Gastrocnemius medialis (tissue), 4 donors: ENCODE measurements at regions not wholly inside any gene's neighbourhood (a gene's known extent, or its start where the extent isn't known, plus 50 kb on each side); places are given as distances from the start of the nearest gene placed in this dataset.
"Not testable (repeated sequence)": the region's sequence is repeated elsewhere in the genome, so short reads cannot be mapped to it uniquely, and the experiment has no call there.

Source experiments
- ATAC-seq, 2 donors: fragments of 150-250 bp; one replicate each; pipeline ENCODE4 v1.9.1; 2016
- DNase-seq, 2 donors: peaks; one replicate each; pipeline ENCODE4 v3.0.0-alpha.2; 2019
- H3K27ac ChIP-seq, 4 donors: fragments of 200-600 bp; sonication (generic); 1 replicate in 1 of 4; 2 replicates in 3 of 4; pipeline ENCODE4 v1.5.1; 2016 to 2018; ENCODE audit warnings: mild to moderate bottlenecking in 2 of 4, moderate library complexity in 1 of 4
- H3K27me3 ChIP-seq, 3 donors: fragments of 200-600 bp; sonication (generic) in 2 of 3; 1 replicate in 1 of 3; 2 replicates in 2 of 3; pipeline versions ENCODE4 v1.5.1 to v1.6.0; 2016 to 2019; ENCODE audit warnings: mild to moderate bottlenecking in 1 of 3, moderate library complexity in 1 of 3
- H3K36me3 ChIP-seq, 2 donors: fragments of 200-600 bp; sonication (generic) in 1 of 2; one replicate each; pipeline ENCODE4 v1.5.1; 2017 to 2018
- H3K4me1 ChIP-seq, 2 donors: fragments of 200-600 bp; sonication (generic) in 1 of 2; one replicate each; pipeline ENCODE4 v1.5.1; 2016 to 2017; ENCODE audit warnings: mild to moderate bottlenecking in 2 of 2
- H3K4me3 ChIP-seq, 4 donors: fragments of 200-600 bp; sonication (generic) in 3 of 4; 1 replicate in 1 of 4; 2 replicates in 3 of 4; pipeline ENCODE4 v1.5.1; 2016 to 2019; ENCODE audit warnings: mild to moderate bottlenecking in 2 of 4
- H3K9me3 ChIP-seq, 3 donors: fragments of 200-600 bp; sonication (generic) in 2 of 3; 1 replicate in 1 of 3; 2 replicates in 2 of 3; pipeline ENCODE4 v1.5.1; 2016 to 2019
- CTCF ChIP-seq, 5 experiments: fragments of 450-650 bp in 3 of 5; fragments of 200-600 bp in 2 of 5; sonication (generic) in 2 of 5; IDR thresholded peaks in 4 of 5; conservative IDR thresholded peaks in 1 of 5; 1 replicate in 4 of 5; 2 replicates in 1 of 5; pipeline ENCODE4 v1.5.1; 2016 to 2019; ENCODE audit warnings: antibody characterized with exemption in 5 of 5, mild to moderate bottlenecking in 3 of 5, moderate library complexity in 3 of 5
- POLR2A ChIP-seq, 2 donors: fragments of 450-650 bp; IDR thresholded peaks; one replicate each; pipeline ENCODE4 v1.6.1; 2017; ENCODE audit warnings: antibody characterized with exemption in 2 of 2, mild to moderate bottlenecking in 2 of 2, moderate library complexity in 2 of 2
- in situ Hi-C, 4 donors: fragments of 200-750 bp; cut with MboI; loops; one replicate each; pipeline versions ENCODE4 v1.15.0 to v1.8.0; 2017; ENCODE audit warnings: low sequenced_read_pairs in 4 of 4
- intact Hi-C: fragments of 100-400 bp; cut with DNase I; formaldehyde crosslinking; loops from one replicate; pipeline ENCODE4 v1.15.1; 2023; ENCODE audit warnings: low total_unique reads

- no peaks in the 10 kb centered on the region for H3K4me1 ChIP-seq
- no peaks in the 10 kb centered on the region for H3K36me3 ChIP-seq
- in situ Hi-C loops, result no loop called here
- intact Hi-C loops, result no loop called here
- no peaks in the 10 kb centered on the region for H3K9me3 ChIP-seq
- no peak for DNase-seq
- H3K4me3 ChIP-seq, result no peak overlapping the region
- H3K27ac ChIP-seq, result no peak overlapping the region
- peaks cover 0 to 3% (median 0%) of the 10 kb centered on the region in 3 donors for H3K27me3 ChIP-seq
- TF ChIP-seq POLR2A (IDR thresholded peaks at IDR 0.05) (no peak), CTCF (IDR thresholded peaks at IDR 0.05 in 4 of 5, conservative IDR thresholded peaks at IDR 0.05 in 1 of 5) (no peak)
- no peak for ATAC-seq
Measured at GRCh38 chrX:65862638-65863037, 177.2 kb downstream of the VSIG4 start.

- Histone ChIP-seq H3K27ac (no peak overlapping the region), H3K4me3 (no peak overlapping the region), H3K27me3 (no peaks in the 10 kb centered on the region), H3K9me3 (no peaks in the 10 kb centered on the region), H3K4me1 (no peaks in the 10 kb centered on the region), H3K36me3 (no peaks in the 10 kb centered on the region)
- ATAC-seq (no peak), DNase-seq (no peak)
- intact Hi-C loops, result no loop called here
- no peak for TF ChIP-seq CTCF (IDR thresholded peaks at IDR 0.05 in 4 of 5, conservative IDR thresholded peaks at IDR 0.05 in 1 of 5)
- no peak for TF ChIP-seq POLR2A (IDR thresholded peaks at IDR 0.05)
- in situ Hi-C loops, result no loop called here
Measured at GRCh38 chrX:65859299-65859698, 180.6 kb downstream of the VSIG4 start.

- DNase-seq, ATAC-seq, H3K4me3 ChIP-seq, intact Hi-C loops, H3K4me1 ChIP-seq, in situ Hi-C loops, H3K27ac ChIP-seq, H3K36me3 ChIP-seq, H3K9me3 ChIP-seq, H3K27me3 ChIP-seq: not testable (repeated sequence)
Measured at GRCh38 chrX:65854437-65854836, 185.4 kb downstream of the VSIG4 start.

GRCh38 chrX:65851306-65851705 lies 183.9 kb downstream of the MSN start:
- H3K9me3 ChIP-seq, ATAC-seq, intact Hi-C loops, H3K27me3 ChIP-seq, H3K27ac ChIP-seq, H3K4me1 ChIP-seq, H3K4me3 ChIP-seq, in situ Hi-C loops, H3K36me3 ChIP-seq, DNase-seq: not testable (repeated sequence)

GRCh38 chrX:65850821-65851220 lies 183.4 kb downstream of the MSN start:
- H3K27ac ChIP-seq, DNase-seq, H3K27me3 ChIP-seq, H3K4me3 ChIP-seq, H3K4me1 ChIP-seq, ATAC-seq, H3K36me3 ChIP-seq, intact Hi-C loops, H3K9me3 ChIP-seq, in situ Hi-C loops: not testable (repeated sequence)

GRCh38 chrX:65846974-65847373 lies 179.5 kb downstream of the MSN start:
- DNase-seq (no peak), ATAC-seq (no peak)
- intact Hi-C loops, result no loop called here
- Histone ChIP-seq H3K9me3 (no peaks in the 10 kb centered on the region), H3K4me3 (no peak overlapping the region), H3K27me3 (no peaks in the 10 kb centered on the region), H3K27ac (no peak overlapping the region), H3K4me1 (no peaks in the 10 kb centered on the region), H3K36me3 (no peaks in the 10 kb centered on the region)
- TF ChIP-seq CTCF (IDR thresholded peaks at IDR 0.05 in 4 of 5, conservative IDR thresholded peaks at IDR 0.05 in 1 of 5) (no peak), POLR2A (IDR thresholded peaks at IDR 0.05) (no peak)
- in situ Hi-C loops, result no loop called here
